Frontal cortex (tissue), 3 donors: ENCODE measurements at regions not wholly inside any gene's neighbourhood (a gene's known extent, or its start where the extent isn't known, plus 50 kb on each side); places are given as distances from the start of the nearest gene placed in this dataset.
"Not testable (repeated sequence)": the region's sequence is repeated elsewhere in the genome, so short reads cannot be mapped to it uniquely, and the experiment has no call there.

Source experiments
- DNase-seq, 2 donors: peaks; one replicate each; pipeline ENCODE4 v3.0.0; 2012; ENCODE audit warnings: low spot score in 2 of 2
- FAIRE-seq: peaks from 2 replicates; lab custom pipeline; 2012; peaks lifted over from hg19 to GRCh38; lab: Jason Lieb, UNC
- donor health status: control.
- donor health status: control.
- donor health status: control.

DNA sequence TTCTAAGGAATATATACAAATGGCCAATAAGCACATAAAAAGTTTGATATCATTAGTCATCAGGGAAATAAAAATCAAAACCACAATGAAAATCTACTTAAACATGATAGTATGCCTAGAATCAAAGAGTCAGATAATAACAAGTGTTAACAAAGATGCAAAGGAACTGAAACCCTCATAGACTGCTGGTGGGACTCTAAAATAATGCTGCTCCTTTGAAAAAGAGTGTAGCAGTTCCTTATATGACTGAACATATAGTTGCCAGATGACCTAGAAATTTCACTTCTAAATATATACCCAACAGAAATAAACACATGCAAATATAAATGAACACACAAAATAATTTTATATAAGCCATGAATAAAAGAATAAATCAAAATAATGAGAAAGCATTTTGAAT lies 205.1 kb upstream of the CTSO start:
- DNase-seq = no peak
- no peak for FAIRE-seq

DNA sequence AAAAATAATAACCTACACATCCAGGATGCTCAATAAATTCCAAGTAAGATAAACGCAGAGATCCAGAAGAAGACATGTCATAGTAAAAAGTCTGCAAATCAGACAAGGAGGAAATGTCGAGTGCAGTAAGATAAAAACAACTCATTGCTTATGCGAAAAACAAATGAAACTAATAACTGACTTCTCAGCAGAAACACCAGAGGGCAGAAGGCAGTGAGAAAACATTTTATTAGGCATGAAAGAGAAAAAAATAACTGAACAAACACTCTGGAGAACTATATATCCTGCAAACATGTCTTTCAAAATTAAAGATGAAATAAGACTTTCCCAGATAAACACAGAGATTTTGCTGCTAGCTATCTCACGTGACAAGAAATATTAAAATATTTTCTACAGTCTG lies 201.3 kb upstream of the CTSO start:
- no peak for DNase-seq
- FAIRE-seq = no peak

DNA sequence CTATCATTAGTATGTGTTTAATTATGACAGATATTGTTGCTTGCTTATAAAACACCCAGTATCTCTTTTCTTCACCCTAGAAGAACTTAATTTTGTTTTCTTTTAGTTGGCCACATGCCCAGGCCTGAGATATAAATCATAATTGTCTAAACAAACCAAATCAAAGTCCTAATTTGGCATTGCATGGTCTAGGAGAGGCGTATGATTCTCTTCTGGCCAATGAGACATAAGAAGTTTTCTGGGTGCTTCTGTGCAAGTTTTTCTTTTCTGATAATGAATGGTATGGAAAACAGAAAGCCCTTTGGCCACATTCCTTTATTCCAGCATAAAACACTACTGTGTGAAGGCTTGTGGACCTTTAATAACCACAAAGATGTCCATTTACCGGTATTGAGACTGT lies 192.9 kb upstream of the CTSO start:
- no peak for DNase-seq

DNA sequence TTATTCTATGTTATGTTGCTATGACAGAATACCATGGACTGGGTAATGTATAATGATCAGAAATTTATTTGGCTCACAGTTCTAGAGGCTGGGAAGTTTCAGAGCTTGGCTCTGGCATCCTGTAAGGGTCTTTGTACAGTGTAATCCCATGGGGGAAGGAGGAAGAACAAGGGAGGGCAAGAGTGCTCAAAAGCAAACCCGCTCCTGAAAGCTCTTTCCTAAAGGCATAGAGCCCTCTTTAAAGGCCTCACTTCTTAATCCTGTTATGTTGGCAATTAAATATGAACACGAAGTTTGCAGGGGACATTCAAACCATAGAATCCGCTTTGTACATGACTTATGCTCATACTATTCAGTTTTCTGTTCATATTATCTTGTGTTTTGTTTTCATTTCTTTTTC lies 191.3 kb upstream of the CTSO start:
- DNase-seq (no peak), FAIRE-seq (no peak)

More for the DNA sequence above, 192.9 kb upstream of the CTSO start:
- FAIRE-seq = no peak

DNA sequence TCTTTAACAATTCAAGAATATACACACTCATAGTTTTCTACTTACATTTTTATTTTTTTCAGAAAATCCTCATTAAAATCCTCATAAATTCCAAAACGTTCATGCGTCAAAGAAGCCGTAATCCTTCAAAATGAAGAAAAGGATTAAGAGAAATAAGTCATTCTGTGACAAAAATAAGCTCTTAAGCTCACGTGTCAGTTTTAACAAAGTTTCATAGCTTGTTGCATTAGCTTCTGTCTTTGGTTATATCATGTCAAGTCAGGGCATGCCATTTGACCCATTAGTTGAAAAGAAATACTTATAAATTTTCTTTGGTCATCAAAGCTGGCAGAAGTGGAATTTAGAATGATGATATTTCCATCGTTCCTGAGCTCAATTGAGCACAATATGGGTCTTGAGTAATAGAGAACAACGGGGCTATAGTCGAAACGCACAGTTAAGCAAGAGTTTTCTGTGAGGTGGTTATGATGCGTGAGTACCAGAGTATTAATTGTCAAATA lies 185.2 kb upstream of the CTSO start:
- FAIRE-seq = no peak
- no peak for DNase-seq

DNA sequence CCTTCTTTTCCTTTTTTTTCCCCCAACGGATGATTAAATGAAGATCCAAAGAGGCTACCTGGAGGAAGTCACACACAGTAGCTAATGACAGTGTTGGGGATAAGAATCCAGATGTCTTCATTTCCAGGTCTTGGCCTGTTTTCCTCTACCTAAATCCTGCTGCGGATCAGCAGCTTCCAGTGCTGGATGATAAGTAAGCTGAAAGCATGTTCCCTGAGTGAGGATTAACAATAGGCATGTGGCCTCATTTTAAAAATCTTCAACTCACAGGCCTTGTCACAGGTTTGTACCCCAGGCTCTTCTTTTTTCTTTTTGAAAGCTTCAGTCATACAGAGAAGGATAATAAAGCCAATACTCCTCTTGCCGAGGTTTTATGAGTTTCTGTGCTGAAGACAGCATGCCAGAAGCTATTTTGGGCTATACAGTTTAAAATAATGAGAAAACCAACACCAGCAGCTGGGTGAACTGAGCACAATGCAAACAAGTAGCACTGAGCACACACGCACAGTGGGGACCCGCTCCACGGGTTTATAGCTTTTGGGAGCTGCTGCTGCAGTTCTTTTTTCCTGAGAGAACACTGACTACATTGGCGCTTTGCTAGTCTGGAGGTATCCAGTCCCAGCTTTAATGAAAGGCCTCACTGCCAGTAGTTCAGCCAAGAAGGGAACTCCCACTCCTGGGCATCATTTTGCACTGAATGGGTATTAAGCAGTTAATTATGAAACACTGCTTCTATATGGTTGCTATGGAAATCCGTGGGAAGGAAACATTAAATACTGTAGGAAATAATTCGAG lies 184.2 kb upstream of the CTSO start:
- FAIRE-seq (no peak), DNase-seq (no peak)

DNA sequence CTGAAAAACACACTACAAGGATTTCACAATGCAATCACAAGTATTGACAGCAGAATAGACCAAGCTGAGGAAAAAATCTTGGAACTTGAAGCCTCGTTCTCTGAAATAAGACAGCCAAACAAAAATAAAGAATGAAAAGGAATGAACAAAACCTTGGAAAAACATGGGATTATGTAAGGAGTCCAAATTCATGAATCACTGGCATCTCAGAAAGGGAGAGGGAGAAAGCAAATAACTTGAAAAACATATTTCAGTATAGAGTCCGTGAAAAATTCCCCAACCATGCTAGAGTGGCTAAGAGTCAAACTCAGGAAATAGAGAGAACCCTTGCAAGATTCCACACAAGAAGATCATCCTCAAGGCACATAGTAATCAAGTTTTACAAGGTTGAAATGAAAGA lies 178.5 kb upstream of the CTSO start:
- FAIRE-seq (no peak), DNase-seq (no peak)

DNA sequence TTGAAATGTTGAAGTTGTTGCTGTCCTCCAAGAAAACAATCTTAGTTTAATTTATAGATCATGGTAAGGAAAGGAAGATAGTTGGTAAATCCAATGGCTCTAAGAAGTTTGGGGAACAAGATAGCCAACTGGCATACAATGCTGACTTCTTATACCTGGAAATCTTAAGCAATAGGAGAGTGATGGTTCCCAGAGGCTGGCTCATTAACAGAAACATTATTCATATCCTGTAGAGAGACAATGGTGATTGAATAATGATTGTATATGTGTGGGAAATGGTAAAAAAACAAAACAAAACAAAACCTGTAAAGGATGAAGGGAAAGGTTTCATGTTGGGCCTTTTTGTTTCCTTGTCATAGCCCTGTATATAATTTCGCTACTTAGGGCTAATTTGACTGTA lies 174.9 kb upstream of the CTSO start:
- DNase-seq = no peak
- no peak for FAIRE-seq

DNA sequence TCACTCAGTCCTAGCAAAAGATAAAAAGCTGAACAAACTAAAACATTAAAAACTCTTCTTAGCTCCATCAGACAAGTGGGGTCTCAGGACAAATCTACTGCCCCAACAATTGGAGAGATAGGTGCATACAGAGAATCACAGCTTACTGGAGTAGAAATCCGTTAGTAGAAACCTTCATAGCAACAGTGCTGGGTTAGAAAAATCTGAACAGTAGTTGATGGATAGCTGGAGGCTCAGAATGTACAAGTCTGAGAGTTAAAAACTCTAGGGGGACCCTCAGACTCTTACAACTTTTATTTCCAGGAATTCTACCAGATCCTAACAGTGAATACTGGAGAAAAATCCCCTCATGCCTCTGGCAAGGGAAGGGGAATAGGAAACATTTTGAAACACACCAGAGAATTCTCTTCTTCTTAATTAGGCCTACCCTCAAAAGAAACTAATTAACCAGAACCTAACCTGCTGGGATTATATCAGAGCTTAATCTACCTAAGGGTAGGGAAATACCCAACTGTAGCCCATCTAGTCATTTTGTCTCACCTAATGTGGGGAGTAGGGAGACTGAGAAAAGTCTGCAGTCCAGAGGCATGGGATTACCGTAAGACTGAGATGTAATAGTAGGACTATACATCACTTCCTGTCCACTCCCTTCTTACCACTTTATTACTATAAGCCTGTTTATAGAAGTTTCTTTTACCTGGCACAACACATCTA lies 165.0 kb upstream of the CTSO start:
- DNase-seq = no peak
- no peak for FAIRE-seq

DNA sequence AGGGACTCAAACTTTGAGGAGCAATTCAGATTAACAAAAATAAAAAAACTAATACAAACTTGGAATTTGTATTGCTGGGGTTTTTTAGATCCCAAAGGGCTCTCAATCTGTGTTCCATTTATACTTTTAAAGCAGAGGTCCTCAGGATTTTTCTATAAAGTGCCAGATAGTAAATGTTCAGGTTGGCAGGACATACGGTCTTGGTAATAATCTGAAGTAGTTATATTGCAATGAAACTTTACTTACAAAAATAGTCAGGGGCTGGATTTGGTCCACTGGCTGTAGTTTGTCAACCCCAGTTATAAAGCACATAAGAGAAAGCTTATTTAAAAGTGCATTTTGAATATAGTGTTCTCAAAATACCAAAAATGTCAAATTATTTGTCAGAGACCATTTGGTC lies 164.1 kb upstream of the CTSO start:
- no peak for DNase-seq
- FAIRE-seq = no peak

DNA sequence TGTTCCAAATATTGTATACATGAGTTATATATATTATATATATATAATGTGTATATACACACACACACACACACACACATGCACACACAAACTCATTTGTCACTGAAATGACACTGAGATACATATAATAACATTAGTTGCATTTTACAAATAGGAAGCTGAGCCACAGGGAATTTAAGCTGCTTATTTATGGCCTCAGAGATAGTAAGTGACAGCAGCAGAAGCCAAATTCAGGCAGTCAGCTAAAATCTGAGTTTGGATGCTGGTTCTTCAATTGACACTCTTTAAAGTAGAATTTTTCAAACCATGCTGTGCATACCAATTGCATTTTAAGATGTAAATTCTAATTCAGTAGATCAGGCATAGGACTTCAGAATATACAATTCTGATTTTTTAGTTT lies 163.3 kb upstream of the CTSO start:
- DNase-seq = no peak
- no peak for FAIRE-seq

DNA sequence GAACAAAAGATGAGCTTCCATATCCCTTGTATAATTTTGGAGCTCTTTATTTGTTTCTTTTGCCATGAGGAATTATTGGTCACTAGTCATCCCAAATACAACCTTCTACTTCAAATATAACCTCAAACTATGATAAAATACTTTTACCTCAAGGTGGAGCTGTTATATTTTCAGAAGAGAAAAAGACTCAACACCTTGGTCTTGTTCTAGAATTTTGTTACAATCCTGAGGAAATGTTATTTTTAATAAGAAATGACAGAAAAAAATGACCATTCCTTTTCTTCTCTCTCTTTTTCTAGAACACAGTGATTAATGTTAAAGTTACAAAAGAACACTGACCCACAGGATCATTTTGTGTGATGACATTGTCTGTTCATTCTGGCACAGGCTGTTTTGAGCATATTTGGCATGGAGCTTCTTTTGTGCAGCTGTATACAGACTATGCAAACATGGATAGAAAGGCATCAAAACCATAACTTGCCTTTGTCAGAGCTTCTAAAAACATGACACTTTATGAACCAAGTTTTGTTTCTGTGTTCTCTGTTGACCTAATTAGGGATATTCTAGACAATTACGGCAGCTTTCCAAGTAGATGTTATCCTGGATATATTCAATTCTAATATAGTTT lies 159.6 kb upstream of the CTSO start:
- no peak for DNase-seq
- FAIRE-seq = no peak

DNA sequence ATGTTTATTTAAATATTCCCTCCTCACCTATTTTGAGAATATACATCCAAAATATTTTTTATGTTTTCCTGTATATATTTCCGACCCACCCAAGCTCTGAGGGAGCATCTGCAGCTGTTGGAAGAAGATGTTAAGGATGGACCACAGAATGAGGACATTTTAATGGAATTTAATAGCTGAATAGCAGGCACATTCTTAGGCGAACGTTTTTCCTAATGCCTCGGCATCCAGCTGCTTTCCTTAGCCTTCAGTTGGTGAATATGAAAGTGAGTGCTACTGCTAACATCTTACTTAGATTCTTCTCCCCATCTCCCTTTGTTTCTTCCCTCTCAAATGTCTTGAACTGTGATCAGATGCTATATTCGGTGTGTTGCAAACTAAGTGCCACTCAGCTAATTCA lies 158.0 kb upstream of the CTSO start:
- DNase-seq (no peak), FAIRE-seq (no peak)

DNA sequence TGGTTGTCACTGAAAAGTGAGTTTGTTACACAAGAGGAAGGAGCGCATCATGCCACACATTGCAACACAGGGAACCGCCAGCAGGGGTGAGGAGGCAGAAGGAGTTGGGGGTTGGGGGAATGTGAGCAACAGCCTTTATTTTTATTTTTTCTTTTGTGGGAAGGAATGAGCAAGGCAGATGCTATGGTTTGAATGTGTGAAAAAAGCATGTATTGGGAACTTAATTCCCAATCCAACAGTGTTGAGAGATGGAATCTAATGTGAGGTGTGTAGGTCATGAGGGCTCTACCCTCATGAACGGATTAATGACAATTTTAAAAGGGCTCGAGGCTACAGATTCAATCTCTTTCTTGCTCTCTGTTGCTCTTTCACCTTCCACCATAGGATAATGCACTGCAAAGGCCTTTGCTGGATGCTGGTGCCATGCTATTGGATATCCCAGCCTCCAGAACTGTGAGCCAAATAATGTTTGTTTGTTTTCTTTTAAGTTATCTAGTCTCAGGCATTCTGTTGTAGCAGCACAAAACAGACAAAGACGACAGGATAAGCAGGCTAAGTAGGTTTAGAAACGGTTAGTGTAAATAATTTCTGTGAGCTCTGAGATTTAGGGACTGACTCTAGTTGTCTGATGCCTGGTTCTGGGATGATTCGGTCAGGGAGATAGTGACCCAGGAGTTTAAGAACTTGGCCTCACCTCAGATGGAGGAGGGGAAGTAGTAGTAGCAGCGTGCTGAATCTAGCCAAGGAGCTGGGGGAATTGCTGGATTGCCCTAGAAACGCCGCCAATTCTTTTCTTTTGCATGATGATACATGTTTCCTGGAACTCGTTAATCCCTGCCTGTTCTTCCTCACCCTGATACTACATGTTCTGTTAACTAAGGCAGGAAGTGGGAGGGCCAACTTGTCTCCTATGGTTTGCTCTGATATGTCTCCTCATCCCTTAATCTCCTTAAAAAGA lies 156.6 kb upstream of the CTSO start:
- FAIRE-seq (no peak), DNase-seq (no peak)

DNA sequence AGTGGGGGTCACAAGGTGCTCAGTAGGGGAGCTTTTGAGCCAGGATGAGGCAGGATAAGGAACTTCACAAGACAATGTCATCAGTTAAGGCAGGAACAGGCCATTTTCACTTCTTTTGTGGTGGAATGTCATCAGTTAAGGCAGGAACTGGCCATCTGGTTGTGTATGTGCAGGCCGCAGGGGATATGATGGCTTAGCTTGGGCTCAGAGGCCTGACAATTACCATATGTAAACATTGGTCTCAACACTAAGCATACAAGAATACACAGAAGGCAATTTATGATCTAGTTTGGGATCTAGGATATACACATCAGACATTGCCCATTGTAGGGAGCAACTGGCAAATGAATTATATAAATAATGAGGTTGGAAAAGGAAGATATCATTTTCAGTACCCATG lies 155.4 kb upstream of the CTSO start:
- FAIRE-seq, DNase-seq: not testable (repeated sequence)

DNA sequence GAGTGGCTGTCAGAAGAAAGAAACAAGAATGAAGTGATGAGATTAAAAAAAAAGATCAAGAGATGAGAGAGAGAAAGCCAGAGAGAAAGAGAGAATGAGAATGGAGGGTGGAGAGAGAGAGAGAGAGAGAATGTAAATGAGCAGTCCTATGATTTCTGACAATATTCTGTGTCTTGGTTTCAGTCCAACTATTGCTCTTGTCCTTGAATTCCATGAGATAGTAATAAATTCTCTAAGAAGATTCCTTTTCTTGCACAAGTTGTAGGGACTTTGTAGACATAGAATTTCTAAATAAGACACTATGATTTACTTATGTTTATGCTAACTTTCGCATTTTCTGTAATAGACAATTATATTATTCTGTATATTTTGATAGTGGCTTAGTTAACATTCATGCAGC lies 149.6 kb upstream of the CTSO start:
- no peak for DNase-seq
- FAIRE-seq = no peak

DNA sequence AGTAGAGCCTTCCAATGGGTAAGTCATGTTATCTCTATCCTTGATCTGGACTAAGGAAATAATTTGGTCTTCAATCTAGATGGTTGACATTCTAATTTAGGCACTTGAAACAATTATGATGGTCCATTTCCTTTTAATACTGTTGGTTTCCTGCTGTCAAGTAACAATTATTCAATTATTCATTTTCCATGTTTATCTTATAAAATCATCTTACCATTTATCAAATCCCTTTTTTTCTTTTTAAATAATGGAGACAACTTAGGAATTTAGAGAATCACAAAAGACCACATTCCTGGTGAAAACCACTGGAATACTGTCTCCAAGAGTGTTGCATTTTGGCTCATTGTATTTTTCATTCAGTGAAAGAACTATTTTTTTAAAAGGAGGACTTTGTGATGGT lies 148.7 kb upstream of the CTSO start:
- FAIRE-seq (no peak), DNase-seq (no peak)

DNA sequence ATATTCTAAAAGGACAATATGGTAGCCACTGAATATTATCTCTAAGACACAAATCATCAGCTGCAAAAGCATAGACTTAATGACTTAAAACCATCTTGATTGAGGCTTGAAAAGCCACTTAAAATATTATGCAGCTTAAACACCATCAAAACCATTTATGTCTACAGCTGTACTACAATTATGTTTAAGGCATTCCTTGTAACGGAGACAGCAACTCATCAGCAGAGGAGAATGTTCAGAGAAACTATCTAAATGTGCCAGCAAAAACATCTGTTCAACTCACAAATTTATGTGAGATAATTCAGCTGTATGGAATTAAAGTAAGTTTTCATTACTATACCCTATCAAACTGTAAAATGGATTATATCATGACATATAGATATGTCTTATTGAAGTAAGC lies 147.9 kb upstream of the CTSO start:
- no peak for FAIRE-seq
- DNase-seq = no peak

DNA sequence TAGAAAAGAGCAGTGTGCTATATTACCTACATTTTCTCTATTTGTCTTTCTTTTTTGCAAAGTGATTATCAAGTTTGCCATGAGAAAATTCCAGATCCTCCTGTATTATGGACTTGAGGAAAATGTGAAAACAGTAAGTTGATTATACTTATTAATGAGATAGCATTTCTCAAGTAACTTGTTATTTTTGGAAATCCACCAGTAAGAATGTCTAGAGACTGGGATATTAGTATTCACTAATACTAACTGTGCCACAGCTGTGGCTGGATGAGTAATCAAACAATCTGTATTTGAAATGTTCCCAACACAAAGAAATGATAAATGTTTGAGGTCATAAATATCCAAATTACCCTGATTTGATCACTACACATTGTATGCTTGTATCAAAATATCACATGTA lies 147.0 kb upstream of the CTSO start:
- DNase-seq (no peak), FAIRE-seq (no peak)

DNA sequence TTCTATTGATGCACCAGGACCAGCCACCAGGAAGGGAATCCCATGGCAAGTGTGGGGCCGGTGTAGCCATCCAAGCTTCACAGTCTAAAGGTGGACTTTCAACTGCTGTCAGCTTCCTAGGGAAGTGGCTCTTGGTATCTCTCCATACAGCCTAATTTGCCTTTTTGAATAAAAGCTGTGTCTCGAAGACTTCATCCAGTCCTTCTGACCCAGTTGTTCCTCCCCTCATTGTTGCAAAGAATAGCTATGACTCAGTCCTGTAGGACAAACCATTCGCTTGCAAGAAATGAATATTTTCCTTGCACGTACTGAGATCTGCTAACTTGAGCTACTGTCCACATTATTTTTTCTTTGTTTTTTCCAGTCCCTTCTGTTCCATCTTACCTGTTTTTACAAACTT lies 145.1 kb upstream of the CTSO start:
- FAIRE-seq = no peak
- DNase-seq = no peak
